Loucy (cell line): ENCODE measurements at regions not wholly inside any gene's neighbourhood (a gene's known extent, or its start where the extent isn't known, plus 50 kb on each side); places are given as distances from the start of the nearest gene placed in this dataset.
"Not testable (repeated sequence)": the region's sequence is repeated elsewhere in the genome, so short reads cannot be mapped to it uniquely, and the experiment has no call there.

Source experiments
- H2AFZ ChIP-seq: fragments of 200-600 bp; sonication (generic); 2 replicates; pipeline ENCODE4 v1.6.0; 2016; ENCODE audit warnings: antibody characterized with exemption, mild to moderate bottlenecking, low read length, moderate library complexity
- H3F3A ChIP-seq: fragments of 200-600 bp; 2 replicates; pipeline ENCODE4 v1.6.0; 2016; ENCODE audit warnings: antibody characterized with exemption, low read depth, mild to moderate bottlenecking
- H3K27me3 ChIP-seq: fragments of 200-600 bp; sonication (generic); 2 replicates; pipeline ENCODE4 v1.6.1; 2014; ENCODE audit warnings: low read length, mild to moderate bottlenecking; ENCODE audit not compliant: insufficient read depth, poor library complexity, severe bottlenecking
- H3K36me3 ChIP-seq: fragments of 200-600 bp; sonication (generic); 2 replicates; pipeline ENCODE4 v1.6.1; 2016; ENCODE audit warnings: low read length; ENCODE audit not compliant: insufficient read depth
- H3K4me1 ChIP-seq: fragments of 200-600 bp; sonication (generic); 2 replicates; pipeline ENCODE4 v1.5.1; 2014; ENCODE audit warnings: low read length, mild to moderate bottlenecking; ENCODE audit not compliant: insufficient read depth, poor library complexity, severe bottlenecking
- H3K4me2 ChIP-seq: fragments of 200-600 bp; sonication (generic); 2 replicates; pipeline ENCODE4 v1.6.0; 2014; ENCODE audit warnings: antibody characterized with exemption, low read length, low read depth, mild to moderate bottlenecking; ENCODE audit not compliant: poor library complexity, severe bottlenecking
- H3K4me3 ChIP-seq: fragments of 200-600 bp; sonication (generic); 2 replicates; pipeline ENCODE4 v1.5.1; 2014; ENCODE audit warnings: low read length, mild to moderate bottlenecking, mixed read lengths; ENCODE audit not compliant: poor library complexity, severe bottlenecking
- H3K79me2 ChIP-seq: fragments of 200-600 bp; sonication (generic); 2 replicates; pipeline ENCODE4 v1.6.1; 2014; ENCODE audit warnings: low read length; ENCODE audit not compliant: insufficient read depth
- H3K9ac ChIP-seq: fragments of 200-600 bp; sonication (generic); 2 replicates; pipeline ENCODE4 v1.6.0; 2014; ENCODE audit warnings: mild to moderate bottlenecking, low read depth, low read length, moderate library complexity; ENCODE audit not compliant: poor library complexity, severe bottlenecking
- H3K9me2 ChIP-seq: fragments of 200-600 bp; sonication (generic); replicated peaks from 2 replicates; pipeline ENCODE4 v1.6.1; 2016; ENCODE audit warnings: low read depth, low read length, mixed read lengths
- H3K9me3 ChIP-seq: fragments of 200-600 bp; sonication (generic); 2 replicates; pipeline ENCODE4 v1.6.1; 2014; ENCODE audit warnings: mild to moderate bottlenecking, antibody characterized with exemption, low read length, low read depth; ENCODE audit not compliant: insufficient read depth
- H4K20me1 ChIP-seq: fragments of 200-600 bp; sonication (generic); 2 replicates; pipeline ENCODE4 v1.6.0; 2014; ENCODE audit warnings: antibody characterized with exemption, low read length, mild to moderate bottlenecking; ENCODE audit not compliant: insufficient read depth, poor library complexity, severe bottlenecking
- CTCF ChIP-seq: fragments of 200-600 bp; sonication (generic); conservative IDR thresholded peaks from 2 replicates; pipeline ENCODE4 v1.5.1; 2014; ENCODE audit warnings: mild to moderate bottlenecking, antibody characterized with exemption, low read length
- EZH2phosphoT487 ChIP-seq: fragments of 200-600 bp; IDR thresholded peaks from 2 replicates; pipeline ENCODE4 v1.6.1; 2018; ENCODE audit warnings: antibody characterized with exemption, mild to moderate bottlenecking, moderate library complexity, borderline replicate concordance

DNA sequence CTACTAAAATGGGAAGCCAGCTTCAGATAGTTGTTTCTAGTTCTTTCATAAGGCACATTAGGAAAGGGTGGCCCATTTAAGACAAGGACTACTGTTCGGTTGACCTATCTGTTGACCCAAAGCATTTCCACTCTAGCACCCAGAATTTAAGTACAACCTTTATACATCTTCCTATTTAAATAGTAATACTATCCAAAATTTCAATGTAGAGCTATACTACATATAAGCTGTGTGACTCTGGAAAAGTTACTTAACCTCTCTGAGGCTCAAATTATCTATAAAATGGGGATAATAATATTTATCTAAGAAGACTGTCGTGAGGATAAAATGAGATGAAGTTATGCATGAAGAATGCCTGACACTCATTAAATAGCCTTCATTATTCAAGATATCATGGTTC is 82.0 kb upstream of the TMEM164 start:
- Histone ChIP-seq H3K4me3 (no peak overlapping the region), H3K9me3 (no peaks in the 10 kb centered on the region), H3K9me2 (no peaks in the 10 kb centered on the region), H3K9ac (no peak overlapping the region), H3K36me3 (no peaks in the 10 kb centered on the region), H3K4me2 (no peak overlapping the region), H3K4me1 (no peaks in the 10 kb centered on the region), H2AFZ (no peak overlapping the region), H3K27me3 (no peaks in the 10 kb centered on the region), H4K20me1 (no peaks in the 10 kb centered on the region), H3K79me2 (no peaks in the 10 kb centered on the region), H3F3A (no peaks in the 10 kb centered on the region)
- TF ChIP-seq CTCF (no peak), EZH2phosphoT487 (no peak)

DNA sequence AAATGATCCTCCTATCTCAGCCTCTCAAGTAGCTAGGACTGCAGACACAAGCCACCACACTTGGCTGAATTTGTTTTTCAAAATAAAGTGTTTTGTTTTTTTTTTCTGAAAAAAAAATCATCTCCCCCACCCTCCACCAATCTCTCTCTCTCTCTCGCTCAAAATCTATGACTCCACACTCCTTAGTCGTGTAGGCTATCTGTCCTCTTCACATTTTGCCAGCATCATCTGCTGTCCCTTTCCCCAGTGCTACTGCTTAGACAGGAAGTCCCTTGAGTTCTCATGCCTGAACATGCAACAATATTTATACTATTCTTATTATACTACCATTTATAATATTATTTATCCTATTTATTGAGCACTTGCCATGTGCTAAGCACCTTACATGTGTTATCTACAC is 80.7 kb upstream of the TMEM164 start:
- Histone ChIP-seq H3K4me2 (no peak overlapping the region), H3K36me3 (no peaks in the 10 kb centered on the region), H2AFZ (no peak overlapping the region), H3F3A (no peaks in the 10 kb centered on the region), H3K9me2 (no peaks in the 10 kb centered on the region), H3K4me1 (no peaks in the 10 kb centered on the region), H3K79me2 (no peaks in the 10 kb centered on the region), H3K9me3 (no peaks in the 10 kb centered on the region), H3K27me3 (no peaks in the 10 kb centered on the region), H4K20me1 (no peaks in the 10 kb centered on the region), H3K9ac (no peak overlapping the region), H3K4me3 (no peak overlapping the region)
- no peak for TF ChIP-seq EZH2phosphoT487
- no peak for TF ChIP-seq CTCF

- not testable (repeated sequence) for H3K27me3 ChIP-seq, H2AFZ ChIP-seq, H3K4me2 ChIP-seq, H3F3A ChIP-seq, H3K9ac ChIP-seq, H3K79me2 ChIP-seq, H3K36me3 ChIP-seq, H3K4me3 ChIP-seq, H3K9me2 ChIP-seq, H3K4me1 ChIP-seq, H3K9me3 ChIP-seq, H4K20me1 ChIP-seq
These were observed 77.9 kb upstream of the TMEM164 start for GRCh38 chrX:109925003-109925402.

GRCh38 chrX:109925656-109926055 is 77.3 kb upstream of the TMEM164 start:
- H3K4me2 ChIP-seq = no peak overlapping the region
- H3K36me3 ChIP-seq = no peaks in the 10 kb centered on the region
- no peaks in the 10 kb centered on the region for H3K9me3 ChIP-seq
- no peaks in the 10 kb centered on the region for H3K9me2 ChIP-seq
- no peaks in the 10 kb centered on the region for H3K4me1 ChIP-seq
- no peak overlapping the region for H2AFZ ChIP-seq
- H3K79me2 ChIP-seq = no peaks in the 10 kb centered on the region
- no peak overlapping the region for H3K4me3 ChIP-seq
- TF ChIP-seq CTCF = no peak
- TF ChIP-seq EZH2phosphoT487 = no peak
- H4K20me1 ChIP-seq = no peaks in the 10 kb centered on the region
- no peak overlapping the region for H3K9ac ChIP-seq
- no peaks in the 10 kb centered on the region for H3F3A ChIP-seq
- no peaks in the 10 kb centered on the region for H3K27me3 ChIP-seq
